Mesothelial cell of epicardium (in vitro differentiated cells): ENCODE measurements at regions not wholly inside any gene's neighbourhood (a gene's known extent, or its start where the extent isn't known, plus 50 kb on each side); places are given as distances from the start of the nearest gene placed in this dataset.
A peak's percentile ranks its signal among the peaks of the same experiment; 100 is the strongest.

Experiments
- DNase-seq, 2 experiments: peaks; one replicate each; pipeline ENCODE4 v3.0.0; 2021; ENCODE audit warnings: low spot score in 2 of 2; ENCODE audit not compliant: unreplicated experiment in 2 of 2
- H3K27ac Mint-ChIP-seq: 2 replicates; pipeline ENCODE4 v1.8.0; 2021; ENCODE audit warnings: mixed read lengths
- H3K27me3 Mint-ChIP-seq: 2 replicates; pipeline ENCODE4 v1.8.0; 2021; ENCODE audit warnings: low read depth, mixed read lengths
- H3K36me3 Mint-ChIP-seq: 2 replicates; pipeline ENCODE4 v1.8.0; 2021; ENCODE audit warnings: mixed read lengths
- H3K4me1 Mint-ChIP-seq: 2 replicates; pipeline ENCODE4 v1.8.0; 2021; ENCODE audit warnings: mixed read lengths
- H3K4me3 Mint-ChIP-seq: 2 replicates; pipeline ENCODE4 v1.8.0; 2021; ENCODE audit warnings: mild to moderate bottlenecking, moderate library complexity, mixed read lengths
- H3K9me3 Mint-ChIP-seq: 2 replicates; pipeline ENCODE4 v1.8.0; 2021; ENCODE audit warnings: mixed read lengths
- TF ChIP-seq, protein P1 (sequence below): fragments of 200-600 bp; sonication (generic); IDR thresholded peaks from one replicate; pipeline ENCODE4 v1.5.0; 2021; ENCODE audit warnings: antibody characterized with exemption; ENCODE audit not compliant: unreplicated experiment

DNA sequence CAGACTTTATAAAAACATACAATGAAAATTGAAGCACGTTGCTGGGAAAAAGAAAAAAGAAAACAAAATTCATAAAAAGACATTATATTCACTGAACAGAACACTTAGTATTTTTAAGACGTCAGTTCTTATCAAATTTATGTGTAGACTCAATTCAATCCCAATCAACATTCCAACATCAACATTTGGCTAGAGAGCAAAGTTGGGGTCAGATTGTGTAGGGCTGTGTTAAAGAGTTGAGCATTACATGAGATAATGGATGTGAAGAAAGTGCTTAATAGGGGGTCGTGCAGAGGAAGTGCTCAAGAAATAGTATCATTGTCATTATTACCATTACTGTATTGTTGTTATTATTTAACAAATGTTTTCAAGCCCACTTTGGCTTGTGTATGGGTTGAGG lies 154.1 kb upstream of the TNP1 start:
- peaks cover 5% of the 10 kb centered on the region for H3K9me3 Mint-ChIP-seq
- no peak overlapping the region for H3K4me3 Mint-ChIP-seq
- H3K27ac Mint-ChIP-seq: no peak overlapping the region
- H3K36me3 Mint-ChIP-seq: no peaks in the 10 kb centered on the region
- H3K27me3 Mint-ChIP-seq: no peaks in the 10 kb centered on the region
- TF ChIP-seq, protein P1, sequence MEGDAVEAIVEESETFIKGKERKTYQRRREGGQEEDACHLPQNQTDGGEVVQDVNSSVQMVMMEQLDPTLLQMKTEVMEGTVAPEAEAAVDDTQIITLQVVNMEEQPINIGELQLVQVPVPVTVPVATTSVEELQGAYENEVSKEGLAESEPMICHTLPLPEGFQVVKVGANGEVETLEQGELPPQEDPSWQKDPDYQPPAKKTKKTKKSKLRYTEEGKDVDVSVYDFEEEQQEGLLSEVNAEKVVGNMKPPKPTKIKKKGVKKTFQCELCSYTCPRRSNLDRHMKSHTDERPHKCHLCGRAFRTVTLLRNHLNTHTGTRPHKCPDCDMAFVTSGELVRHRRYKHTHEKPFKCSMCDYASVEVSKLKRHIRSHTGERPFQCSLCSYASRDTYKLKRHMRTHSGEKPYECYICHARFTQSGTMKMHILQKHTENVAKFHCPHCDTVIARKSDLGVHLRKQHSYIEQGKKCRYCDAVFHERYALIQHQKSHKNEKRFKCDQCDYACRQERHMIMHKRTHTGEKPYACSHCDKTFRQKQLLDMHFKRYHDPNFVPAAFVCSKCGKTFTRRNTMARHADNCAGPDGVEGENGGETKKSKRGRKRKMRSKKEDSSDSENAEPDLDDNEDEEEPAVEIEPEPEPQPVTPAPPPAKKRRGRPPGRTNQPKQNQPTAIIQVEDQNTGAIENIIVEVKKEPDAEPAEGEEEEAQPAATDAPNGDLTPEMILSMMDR: no peak
- DNase-seq: no peak
- peaks cover 19% of the 10 kb centered on the region for H3K4me1 Mint-ChIP-seq

DNA sequence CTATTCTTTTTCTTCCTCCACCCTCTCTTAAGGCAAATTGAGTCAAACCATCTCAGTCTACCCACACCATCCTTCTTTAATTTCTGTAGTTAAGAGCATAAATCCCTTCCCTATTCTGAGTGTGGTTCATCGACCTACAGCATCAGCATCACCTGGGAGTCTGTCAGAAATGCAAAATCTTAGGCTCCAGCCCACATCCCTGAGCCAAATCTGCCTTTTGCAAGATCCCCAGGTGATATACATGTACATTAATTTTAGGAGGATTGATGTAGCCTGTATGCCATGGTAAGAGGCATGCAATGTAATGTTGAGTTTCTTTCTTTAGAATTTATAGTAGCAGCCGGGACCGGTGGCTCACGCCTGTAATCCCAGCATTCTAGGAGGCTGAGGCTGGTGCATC lies 151.7 kb upstream of the TNP1 start:
- Mint-ChIP-seq H3K27ac (no peak overlapping the region), H3K27me3 (no peaks in the 10 kb centered on the region), H3K4me3 (no peak overlapping the region), H3K36me3 (no peaks in the 10 kb centered on the region), H3K9me3 (no peaks in the 10 kb centered on the region), H3K4me1 (peaks cover 17% of the 10 kb centered on the region)
- TF ChIP-seq, protein P1: no peak
- no peak for DNase-seq

DNA sequence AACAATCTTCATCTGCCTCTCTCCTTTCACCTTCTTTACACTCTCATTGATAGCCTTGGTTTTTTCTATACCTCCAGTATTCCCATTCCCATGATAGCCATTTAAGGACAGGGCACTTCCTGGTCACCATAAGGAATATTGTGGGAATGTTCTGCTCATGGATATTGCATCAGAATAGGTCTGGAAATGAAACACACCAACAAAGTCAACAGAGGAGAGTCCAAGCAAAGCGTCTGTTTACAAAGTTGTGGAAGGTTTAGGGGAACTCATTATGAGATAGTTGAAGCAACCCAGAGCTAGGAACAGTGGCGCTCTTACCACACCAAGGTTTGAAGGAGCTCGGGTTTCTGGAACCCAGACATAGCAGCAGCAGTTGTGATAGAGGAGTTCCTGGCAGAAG lies 150.3 kb upstream of the TNP1 start:
- Mint-ChIP-seq H3K27ac (no peak overlapping the region), H3K27me3 (no peaks in the 10 kb centered on the region), H3K4me1 (peaks cover 24% of the 10 kb centered on the region), H3K36me3 (no peaks in the 10 kb centered on the region), H3K4me3 (no peak overlapping the region), H3K9me3 (no peaks in the 10 kb centered on the region)
- no peak for DNase-seq
- TF ChIP-seq, protein P1: no peak

DNA sequence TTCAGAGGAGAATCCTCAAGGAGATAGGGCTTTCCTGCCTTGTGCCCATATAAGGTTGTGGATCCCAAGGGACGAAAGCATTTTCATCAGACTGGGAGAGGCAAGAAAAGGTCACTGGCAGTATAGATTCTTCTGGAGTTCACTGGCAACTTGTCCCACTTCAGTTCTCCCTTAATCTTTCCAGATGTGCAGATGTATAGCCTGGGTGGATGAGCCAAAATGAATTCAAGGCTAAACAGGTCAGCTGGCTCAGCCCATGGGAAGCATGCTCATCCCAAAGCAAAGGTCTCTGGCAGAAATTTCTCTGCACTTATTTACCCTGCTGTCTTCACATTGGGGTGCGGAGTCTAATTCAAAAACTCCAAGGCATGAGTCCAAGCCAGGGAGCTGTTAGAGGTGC lies 148.9 kb upstream of the TNP1 start:
- Mint-ChIP-seq H3K27me3 (no peaks in the 10 kb centered on the region), H3K4me3 (no peak overlapping the region), H3K9me3 (peaks cover 4% of the 10 kb centered on the region), H3K4me1 (peaks cover 24% of the 10 kb centered on the region), H3K27ac (no peak overlapping the region), H3K36me3 (peaks cover 3% of the 10 kb centered on the region)
- DNase-seq: no peak
- TF ChIP-seq, protein P1: no peak

DNA sequence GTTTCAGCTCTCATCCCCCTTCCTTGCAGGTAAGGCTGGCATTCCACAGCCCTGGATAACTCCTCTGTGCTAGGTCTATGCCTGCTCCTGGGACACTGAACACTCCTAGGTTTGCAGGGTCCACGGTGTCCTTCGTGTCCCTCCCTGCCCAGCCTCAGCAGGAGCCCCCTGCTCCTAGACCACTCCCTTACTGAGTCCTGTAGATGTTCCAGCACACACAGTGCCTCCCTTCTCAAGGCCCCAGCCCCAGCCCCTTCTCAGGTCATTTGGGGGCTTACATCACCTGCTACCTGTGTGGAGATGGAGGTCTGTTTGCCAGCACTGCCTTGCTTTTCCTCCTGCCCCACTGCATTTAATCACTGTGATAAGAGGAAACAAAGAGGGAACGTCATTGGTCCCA lies 146.4 kb upstream of the TNP1 start:
- TF ChIP-seq, protein P1: no peak
- Mint-ChIP-seq H3K27ac (peak overlapping the region; percentile 65), H3K9me3 (peaks cover 8% of the 10 kb centered on the region), H3K27me3 (no peaks in the 10 kb centered on the region), H3K36me3 (peaks cover 3% of the 10 kb centered on the region), H3K4me3 (no peak overlapping the region), H3K4me1 (peaks cover 37% of the 10 kb centered on the region)
- no peak for DNase-seq

DNA sequence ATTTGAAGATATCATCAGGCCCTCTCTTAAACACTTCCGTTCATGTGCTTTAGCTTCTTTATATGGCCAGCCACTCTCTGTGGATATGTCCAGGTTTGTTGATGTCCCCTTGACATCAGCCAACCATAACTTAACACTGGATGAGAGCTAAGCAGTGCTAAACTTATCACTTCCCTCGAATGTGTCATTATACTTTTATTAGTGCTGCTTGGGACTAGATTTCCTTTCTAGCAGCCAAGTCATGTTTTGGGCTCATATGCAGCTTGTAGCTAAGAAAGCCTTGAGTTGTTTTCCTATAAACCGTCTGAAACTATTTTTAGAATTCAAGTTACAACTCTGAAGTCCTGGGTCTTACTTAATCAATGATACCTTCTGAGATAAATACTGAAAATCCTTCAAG lies 144.8 kb upstream of the TNP1 start:
- peaks cover 3% of the 10 kb centered on the region for H3K36me3 Mint-ChIP-seq
- H3K27ac Mint-ChIP-seq: peak overlapping the region; percentile 55
- H3K4me3 Mint-ChIP-seq: no peak overlapping the region
- H3K4me1 Mint-ChIP-seq: peaks cover 37% of the 10 kb centered on the region
- H3K9me3 Mint-ChIP-seq: peaks cover 8% of the 10 kb centered on the region
- no peak for DNase-seq
- TF ChIP-seq, protein P1: no peak
- H3K27me3 Mint-ChIP-seq: no peaks in the 10 kb centered on the region
